ENCODE measurements at regions not wholly inside any gene's neighbourhood (a gene's known extent, or its start where the extent isn't known, plus 50 kb on each side); places are given as distances from the start of the nearest gene placed in this dataset.

DNA sequence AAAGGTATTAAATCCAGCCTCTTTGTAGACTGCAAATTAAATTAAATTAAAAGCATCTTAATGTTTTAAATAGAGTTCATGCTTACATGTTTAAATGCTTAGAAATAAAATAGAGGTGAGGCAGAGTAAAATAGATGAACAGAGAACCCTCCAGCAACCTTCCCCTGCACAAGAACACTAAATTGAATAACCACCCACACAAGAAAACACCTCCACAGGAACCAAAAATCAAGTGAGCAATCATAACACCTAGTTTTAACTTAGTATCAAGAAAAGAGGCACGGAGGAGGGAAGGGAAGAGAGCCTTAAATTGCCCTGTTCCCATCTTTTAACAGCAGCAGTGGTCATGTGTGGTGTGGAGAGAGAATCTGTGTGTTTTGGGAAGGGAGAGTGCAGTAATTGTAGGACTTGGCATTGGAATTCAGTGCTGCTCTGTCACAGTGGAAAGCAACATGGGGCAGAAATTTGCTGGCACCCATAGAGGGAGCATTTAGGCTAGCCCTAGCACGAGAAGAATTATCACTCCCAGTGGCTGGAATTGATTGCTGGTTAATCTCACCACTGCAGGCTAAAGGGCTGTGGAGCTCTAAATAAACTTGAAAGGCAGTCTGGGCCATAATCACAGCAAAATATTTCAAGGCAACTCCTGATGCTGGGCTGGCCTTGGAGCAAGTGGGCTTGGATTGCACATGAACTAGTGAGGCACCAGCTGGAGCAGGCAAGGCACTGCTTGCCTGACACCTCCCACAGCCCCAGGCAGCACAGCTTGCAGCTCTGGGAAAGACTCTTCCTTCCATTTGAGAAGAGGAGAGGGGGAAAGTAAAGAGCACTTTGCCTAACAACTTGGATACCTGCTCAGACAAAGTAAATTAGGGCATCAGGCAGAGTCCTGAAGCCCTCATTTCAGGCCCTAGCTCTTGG lies 1478.8 kb downstream of the NCAM2 start:
- 79% methylated on average over 2 of the region's 2 CpGs; no CpG with 5 or more reads in 1 of the 2 experiments for WGBS, 2 experiments (ENCODE audit: extremely low coverage in 1 of 2, insufficient coverage in 1 of 2, insufficient read length in 1 of 2, insufficient replicate concordance in 2 of 2, low coverage in 1 of 2, low lambda C conversion rate in 2 of 2, missing lambda C conversion rate in 1 of 2)
- H3K27me3 ChIP-seq (replicated peaks in 1 of 4; ENCODE audit: control insufficient read depth in 3 of 4, extremely low read depth in 1 of 4, insufficient read depth in 3 of 4, low read length in 3 of 4) = no peaks in the 10 kb centered on the region
- H3K23me2 ChIP-seq (ENCODE audit: low read depth, low read length) = peaks cover 2% of the 10 kb centered on the region; the same call in 1 of the 2 replicates
- 0 out of 2 replicates have a peak overlapping the region, but pooled peaks have one; percentile 77 for H2BK15ac ChIP-seq (ENCODE audit: low read length)
- peak overlapping the region; percentile 82; the same call in 1 of the 2 replicates for H4K8ac ChIP-seq (ENCODE audit: extremely low read depth, insufficient read depth, low read length)
- H4K91ac ChIP-seq (replicated peaks; ENCODE audit: insufficient read length, low read length) = no peak overlapping the region
- no peak overlapping the region; the same call in 1 of the 2 replicates for H2AFZ ChIP-seq (ENCODE audit: low read length)
- H3K4me3 ChIP-seq (ENCODE audit: extremely low read depth in 1 of 4, insufficient read depth in 2 of 4, low read depth in 3 of 4, low read length in 4 of 4) = no peak overlapping the region
- no peak overlapping the region for H4K5ac ChIP-seq (ENCODE audit: insufficient read length, low read depth, low read length)
- ChIA-PET CTCF (ENCODE audit: partially characterized antibody) (no interaction called here), POLR2A (ENCODE audit: partially characterized antibody) (no interaction called here)
- H3K18ac ChIP-seq (ENCODE audit: extremely low read depth, low read length) = no peak overlapping the region
- H2BK20ac ChIP-seq (ENCODE audit: low read length) = no peak overlapping the region
- DNase-seq (ENCODE audit: low read depth in 1 of 2, low spot score in 2 of 2) (no peak), FAIRE-seq (no peak)
- no peak overlapping the region for H3K56ac ChIP-seq (replicated peaks; ENCODE audit: insufficient read length, low read depth, low read length)
- H3K36me3 ChIP-seq (ENCODE audit: control insufficient read depth in 2 of 4, insufficient read depth in 4 of 4, low read length in 3 of 4) = no peaks in the 10 kb centered on the region
- H3K9me3 ChIP-seq (ENCODE audit: insufficient read depth in 2 of 2, low read depth in 1 of 2, low read length in 1 of 2) = no peaks in the 10 kb centered on the region
- H2BK12ac ChIP-seq (ENCODE audit: low read depth, low read length) = no peak overlapping the region
- H3K4me2 ChIP-seq (ENCODE audit: insufficient read depth in 1 of 2, low read depth in 2 of 2, low read length in 2 of 2) = no peak overlapping the region
- no peaks in the 10 kb centered on the region for H3K4me1 ChIP-seq (replicated peaks in 1 of 4; ENCODE audit: control insufficient read depth in 3 of 4, insufficient read depth in 4 of 4, low read length in 3 of 4)
- no peaks in the 10 kb centered on the region for H3K79me1 ChIP-seq (ENCODE audit: low read depth, low read length)
- H3K79me2 ChIP-seq (ENCODE audit: control insufficient read depth in 1 of 2, insufficient read depth in 2 of 2, low read length in 2 of 2) = no peaks in the 10 kb centered on the region
- H3K27ac ChIP-seq (ENCODE audit: low read depth, low read length) = no peak overlapping the region
- no peak overlapping the region for H2BK120ac ChIP-seq (replicated peaks; ENCODE audit: low read depth, low read length)
- no peak overlapping the region for H3K9ac ChIP-seq (replicated peaks in 1 of 4; ENCODE audit: extremely low read depth in 1 of 4, low read depth in 3 of 4, low read length in 3 of 4)
- no peak for TF ChIP-seq TCF12 (IDR thresholded peaks at IDR 0.05; ENCODE audit: low read depth, low read length)
- TF ChIP-seq MAFK (IDR thresholded peaks at IDR 0.05; ENCODE audit: low read depth, low read length) = no peak
- TF ChIP-seq, protein P1, sequence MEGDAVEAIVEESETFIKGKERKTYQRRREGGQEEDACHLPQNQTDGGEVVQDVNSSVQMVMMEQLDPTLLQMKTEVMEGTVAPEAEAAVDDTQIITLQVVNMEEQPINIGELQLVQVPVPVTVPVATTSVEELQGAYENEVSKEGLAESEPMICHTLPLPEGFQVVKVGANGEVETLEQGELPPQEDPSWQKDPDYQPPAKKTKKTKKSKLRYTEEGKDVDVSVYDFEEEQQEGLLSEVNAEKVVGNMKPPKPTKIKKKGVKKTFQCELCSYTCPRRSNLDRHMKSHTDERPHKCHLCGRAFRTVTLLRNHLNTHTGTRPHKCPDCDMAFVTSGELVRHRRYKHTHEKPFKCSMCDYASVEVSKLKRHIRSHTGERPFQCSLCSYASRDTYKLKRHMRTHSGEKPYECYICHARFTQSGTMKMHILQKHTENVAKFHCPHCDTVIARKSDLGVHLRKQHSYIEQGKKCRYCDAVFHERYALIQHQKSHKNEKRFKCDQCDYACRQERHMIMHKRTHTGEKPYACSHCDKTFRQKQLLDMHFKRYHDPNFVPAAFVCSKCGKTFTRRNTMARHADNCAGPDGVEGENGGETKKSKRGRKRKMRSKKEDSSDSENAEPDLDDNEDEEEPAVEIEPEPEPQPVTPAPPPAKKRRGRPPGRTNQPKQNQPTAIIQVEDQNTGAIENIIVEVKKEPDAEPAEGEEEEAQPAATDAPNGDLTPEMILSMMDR (IDR thresholded peaks at IDR 0.05; ENCODE audit: control extremely low read depth in 1 of 3, insufficient read depth in 1 of 3, low read depth in 1 of 3, low read length in 3 of 3) = peak in 1 of 3 experiments; percentile 16; a peak in 1 of 4 replicates
- TF ChIP-seq SIX5 (IDR thresholded peaks at IDR 0.05; ENCODE audit: low read depth, low read length) = no peak
- no peak for TF ChIP-seq CBX8 (IDR thresholded peaks at IDR 0.05; ENCODE audit: borderline replicate concordance, low read depth, low read length)
- TF ChIP-seq CHD2 (IDR thresholded peaks at IDR 0.05; ENCODE audit: low read length) = no peak
- H3K23ac ChIP-seq (ENCODE audit: insufficient read length) = no peak overlapping the region
- no peaks in the 10 kb centered on the region for H4K20me1 ChIP-seq (replicated peaks in 1 of 2; ENCODE audit: control insufficient read depth in 1 of 2, insufficient read depth in 2 of 2, low read length in 2 of 2)
- no peak overlapping the region for H2AK5ac ChIP-seq (ENCODE audit: low read depth, low read length)
- no peak overlapping the region for H3K4ac ChIP-seq (replicated peaks; ENCODE audit: insufficient read length, low read depth, low read length)
- no peak overlapping the region for H2BK5ac ChIP-seq (ENCODE audit: low read depth, low read length)
- no peak overlapping the region for H3K14ac ChIP-seq (ENCODE audit: insufficient read length)

Measured in H1 (cell line).